Activated CD8-positive, alpha-beta T cell treated with anti-CD3 and anti-CD28 coated beads, Interleukin-2, amount 10 ng/mL, durations not matched to agents 7 days and 5 days (primary cell): ENCODE measurements at regions not wholly inside any gene's neighbourhood (a gene's known extent, or its start where the extent isn't known, plus 50 kb on each side); places are given as distances from the start of the nearest gene placed in this dataset.
"Not testable (repeated sequence)": the region's sequence is repeated elsewhere in the genome, so short reads cannot be mapped to it uniquely, and the experiment has no call there.

Experiments
- ATAC-seq: fragments of 150-1000 bp; cut with Tn5 transposase; one replicate; pipeline ENCODE4 v1.10.0; 2021; ENCODE audit warnings: moderate library complexity
- CTCF ChIA-PET: fragments of 350-600 bp; sonication (Branson Sonifier 250); formaldehyde crosslinking; loops from one replicate; lab custom pipeline; 2021; ENCODE audit warnings: antibody characterized with exemption; lab: Charles Lee
- POLR2A ChIA-PET: fragments of 350-600 bp; sonication (Branson Sonifier 250); formaldehyde crosslinking; loops from one replicate; lab custom pipeline; 2021; ENCODE audit warnings: antibody characterized with exemption; lab: Charles Lee
- DNase-seq: peaks from one replicate; pipeline ENCODE4 v3.0.0-alpha.2; 2020
- H3K27ac Mint-ChIP-seq: one replicate; pipeline ENCODE4 v1.8.0; 2021; ENCODE audit warnings: mild to moderate bottlenecking, mixed read lengths
- H3K27me3 Mint-ChIP-seq: one replicate; pipeline ENCODE4 v1.8.0; 2021; ENCODE audit warnings: low read depth, mixed read lengths
- H3K36me3 Mint-ChIP-seq: one replicate; pipeline ENCODE4 v1.8.0; 2021; ENCODE audit warnings: low read depth, mixed read lengths
- H3K4me1 Mint-ChIP-seq: one replicate; pipeline ENCODE4 v1.8.0; 2021; ENCODE audit warnings: low read depth, mixed read lengths
- H3K4me3 Mint-ChIP-seq: one replicate; pipeline ENCODE4 v1.8.0; 2021; ENCODE audit warnings: mild to moderate bottlenecking, mixed read lengths
- H3K9me3 Mint-ChIP-seq: one replicate; pipeline ENCODE4 v1.8.0; 2022; ENCODE audit warnings: mixed read lengths; ENCODE audit not compliant: insufficient read depth

GRCh38 chr7:142513178-142513955, 235.9 kb upstream of the PRSS1 start:
- ATAC-seq (no peak), DNase-seq (no peak)
- Mint-ChIP-seq H3K4me3 (no peak overlapping the region), H3K27me3 (peaks cover 4% of the 10 kb centered on the region), H3K4me1 (peaks cover 30% of the 10 kb centered on the region), H3K36me3 (no peaks in the 10 kb centered on the region), H3K9me3 (no peaks in the 10 kb centered on the region), H3K27ac (no peak overlapping the region)
- POLR2A ChIA-PET = no interaction called here
- CTCF ChIA-PET = interaction anchor here (0.6 to 2.9 kb wide), 7 partner anchors 10 to 297 kb away, joined by 3 to 24 read pairs (median 4); no protein-coding TSS in a partner anchor

- H3K36me3 Mint-ChIP-seq = no peaks in the 10 kb centered on the region
- DNase-seq (no peak), ATAC-seq (no peak)
- ChIA-PET POLR2A (no interaction called here), CTCF (no interaction called here)
- H3K27me3 Mint-ChIP-seq = peaks cover 4% of the 10 kb centered on the region
- no peaks in the 10 kb centered on the region for H3K9me3 Mint-ChIP-seq
- H3K4me1 Mint-ChIP-seq = peaks cover 37% of the 10 kb centered on the region
- no peak overlapping the region for H3K27ac Mint-ChIP-seq
- H3K4me3 Mint-ChIP-seq = no peak overlapping the region
Measured at GRCh38 chr7:142511801-142512200, 237.5 kb upstream of the PRSS1 start.

- Mint-ChIP-seq H3K27me3 (peaks cover 4% of the 10 kb centered on the region), H3K4me1 (peaks cover 36% of the 10 kb centered on the region), H3K27ac (no peak overlapping the region), H3K9me3 (no peaks in the 10 kb centered on the region), H3K4me3 (no peak overlapping the region), H3K36me3 (no peaks in the 10 kb centered on the region)
- POLR2A ChIA-PET = no interaction called here
- ATAC-seq = no peak
- DNase-seq = no peak
- CTCF ChIA-PET = no interaction called here
Measured at GRCh38 chr7:142511374-142511773, 237.9 kb upstream of the PRSS1 start.

GRCh38 chr7:142509235-142509634, 240.0 kb upstream of the PRSS1 start:
- CTCF ChIA-PET = interaction anchor here (1.2 to 1.4 kb wide), 2 partner anchors 26 to 95 kb away, joined by 3 read pairs; no protein-coding TSS in a partner anchor
- H3K27me3 Mint-ChIP-seq, H3K9me3 Mint-ChIP-seq, H3K27ac Mint-ChIP-seq, ATAC-seq, H3K4me3 Mint-ChIP-seq, H3K36me3 Mint-ChIP-seq, DNase-seq, POLR2A ChIA-PET: not testable (repeated sequence)
- peaks cover 30% of the 10 kb centered on the region for H3K4me1 Mint-ChIP-seq

- no peak for DNase-seq
- POLR2A ChIA-PET = interaction anchor here (0.7 kb wide), 1 partner anchor 917 kb away, joined by 3 read pairs; no protein-coding TSS in a partner anchor
- H3K27me3 Mint-ChIP-seq = peaks cover 8% of the 10 kb centered on the region
- no peak overlapping the region for H3K4me3 Mint-ChIP-seq
- CTCF ChIA-PET = interaction anchor here (0.9 to 1.4 kb wide), 5 partner anchors 9 to 96 kb away, joined by 3 to 4 read pairs (median 3); no protein-coding TSS in a partner anchor
- H3K9me3 Mint-ChIP-seq = no peaks in the 10 kb centered on the region
- peak; percentile 71 for ATAC-seq
- peak overlapping the region; percentile 68 for H3K27ac Mint-ChIP-seq
- H3K4me1 Mint-ChIP-seq = peaks cover 30% of the 10 kb centered on the region
- no peaks in the 10 kb centered on the region for H3K36me3 Mint-ChIP-seq
Measured at GRCh38 chr7:142508251-142508650, 241.0 kb upstream of the PRSS1 start.

GRCh38 chr7:142507799-142508198, 241.5 kb upstream of the PRSS1 start:
- ChIA-PET POLR2A (interaction anchor here (0.7 kb wide), 1 partner anchor 917 kb away, joined by 3 read pairs; no protein-coding TSS in a partner anchor), CTCF (interaction anchor here (0.9 to 1.4 kb wide), 5 partner anchors 8 to 28 kb away, joined by 3 to 4 read pairs (median 3); no protein-coding TSS in a partner anchor)
- DNase-seq (no peak), ATAC-seq (peak; percentile 15)
- H3K4me1 Mint-ChIP-seq = peaks cover 30% of the 10 kb centered on the region
- no peaks in the 10 kb centered on the region for H3K36me3 Mint-ChIP-seq
- H3K9me3 Mint-ChIP-seq = no peaks in the 10 kb centered on the region
- H3K4me3 Mint-ChIP-seq = no peak overlapping the region
- peak overlapping the region; percentile 68 for H3K27ac Mint-ChIP-seq
- peaks cover 8% of the 10 kb centered on the region for H3K27me3 Mint-ChIP-seq

- POLR2A ChIA-PET, H3K4me3 Mint-ChIP-seq, H3K9me3 Mint-ChIP-seq, ATAC-seq, H3K36me3 Mint-ChIP-seq, DNase-seq, H3K27me3 Mint-ChIP-seq, H3K27ac Mint-ChIP-seq: not testable (repeated sequence)
- H3K4me1 Mint-ChIP-seq = peaks cover 26% of the 10 kb centered on the region
- CTCF ChIA-PET = interaction anchor here (1.0 to 2.2 kb wide), 2 partner anchors 9 to 14 kb away, joined by 3 to 9 read pairs; no protein-coding TSS in a partner anchor
Measured at GRCh38 chr7:142507066-142507465, 242.2 kb upstream of the PRSS1 start.

- CTCF ChIA-PET = interaction anchor here (0.8 to 2.2 kb wide), 6 partner anchors 9 to 305 kb away, joined by 3 to 11 read pairs (median 4); no protein-coding TSS in a partner anchor
- no peaks in the 10 kb centered on the region for H3K36me3 Mint-ChIP-seq
- POLR2A ChIA-PET = interaction anchor here (0.6 kb wide), 1 partner anchor 33 kb away, joined by 3 read pairs; no protein-coding TSS in a partner anchor
- peaks cover 21% of the 10 kb centered on the region for H3K4me1 Mint-ChIP-seq
- DNase-seq = no peak
- H3K27me3 Mint-ChIP-seq = peaks cover 8% of the 10 kb centered on the region
- no peaks in the 10 kb centered on the region for H3K9me3 Mint-ChIP-seq
- no peak overlapping the region for H3K27ac Mint-ChIP-seq
- ATAC-seq = no peak
- H3K4me3 Mint-ChIP-seq = no peak overlapping the region
Measured at GRCh38 chr7:142506601-142507000, 242.7 kb upstream of the PRSS1 start.

GRCh38 chr7:142503949-142504348, 245.3 kb upstream of the PRSS1 start:
- CTCF ChIA-PET = interaction anchor here (0.9 to 2.2 kb wide), 3 partner anchors 10 to 25 kb away, joined by 3 to 6 read pairs (median 4); no protein-coding TSS in a partner anchor
- H3K9me3 Mint-ChIP-seq, H3K27ac Mint-ChIP-seq, H3K36me3 Mint-ChIP-seq, DNase-seq, H3K4me3 Mint-ChIP-seq, POLR2A ChIA-PET, H3K27me3 Mint-ChIP-seq, ATAC-seq: not testable (repeated sequence)
- H3K4me1 Mint-ChIP-seq = peaks cover 31% of the 10 kb centered on the region

GRCh38 chr7:142503036-142503435, 245.2 kb upstream of the PRSS58 start:
- ATAC-seq = no peak
- Mint-ChIP-seq H3K27me3 (peaks cover 8% of the 10 kb centered on the region), H3K4me3 (no peak overlapping the region), H3K9me3 (no peaks in the 10 kb centered on the region), H3K36me3 (no peaks in the 10 kb centered on the region), H3K4me1 (peaks cover 23% of the 10 kb centered on the region), H3K27ac (no peak overlapping the region)
- no peak for DNase-seq
- POLR2A ChIA-PET = no interaction called here
- CTCF ChIA-PET = interaction anchor here (1.9 to 8.0 kb wide), 2 partner anchors 13 to 19 kb away, joined by 6 to 86 read pairs; no protein-coding TSS in a partner anchor

GRCh38 chr7:142501434-142501833, 243.6 kb upstream of the PRSS58 start:
- H3K4me3 Mint-ChIP-seq = no peak overlapping the region
- POLR2A ChIA-PET = no interaction called here
- H3K4me1 Mint-ChIP-seq = peaks cover 25% of the 10 kb centered on the region
- CTCF ChIA-PET = interaction anchor here (1.0 to 8.0 kb wide), 8 partner anchors 14 to 115 kb away, joined by 3 to 86 read pairs (median 14); no protein-coding TSS in a partner anchor
- H3K36me3 Mint-ChIP-seq = no peaks in the 10 kb centered on the region
- no peak for DNase-seq
- ATAC-seq = no peak
- no peaks in the 10 kb centered on the region for H3K9me3 Mint-ChIP-seq
- peaks cover 11% of the 10 kb centered on the region for H3K27me3 Mint-ChIP-seq
- no peak overlapping the region for H3K27ac Mint-ChIP-seq
